DOHH2 (cell line): ENCODE measurements at regions not wholly inside any gene's neighbourhood (a gene's known extent, or its start where the extent isn't known, plus 50 kb on each side); places are given as distances from the start of the nearest gene placed in this dataset.

ENCODE experiments used
- H3F3A ChIP-seq: fragments of 200-600 bp; sonication (generic), shearing (Covaris generic); 2 replicates; pipeline ENCODE4 v1.6.0; 2016; ENCODE audit warnings: antibody characterized with exemption, mild to moderate bottlenecking; ENCODE audit not compliant: control insufficient read depth, insufficient read depth
- H3K27ac ChIP-seq: fragments of 200-600 bp; sonication (generic); 2 replicates; pipeline ENCODE4 v1.5.1; 2014; ENCODE audit warnings: low read depth, mild to moderate bottlenecking, low read length, moderate library complexity
- H3K27me3 ChIP-seq: fragments of 200-600 bp; sonication (generic); 2 replicates; pipeline ENCODE4 v1.6.1; 2014; ENCODE audit warnings: mild to moderate bottlenecking, low read length, mixed read lengths; ENCODE audit not compliant: control insufficient read depth
- H3K36me3 ChIP-seq: fragments of 200-600 bp; sonication (generic); 2 replicates; pipeline ENCODE4 v1.6.1; 2014; ENCODE audit warnings: mild to moderate bottlenecking, low read length, moderate library complexity, mixed read lengths; ENCODE audit not compliant: control insufficient read depth
- H3K4me1 ChIP-seq: fragments of 200-600 bp; sonication (generic); 2 replicates; pipeline ENCODE4 v1.6.1; 2014; ENCODE audit warnings: mild to moderate bottlenecking, low read length, mixed read lengths; ENCODE audit not compliant: control insufficient read depth
- H3K4me2 ChIP-seq: fragments of 200-600 bp; sonication (generic); 2 replicates; pipeline ENCODE4 v1.6.0; 2014; ENCODE audit warnings: mild to moderate bottlenecking, low read length, moderate library complexity
- H3K4me3 ChIP-seq: fragments of 200-600 bp; sonication (generic); 2 replicates; pipeline ENCODE4 v1.5.1; 2014; ENCODE audit warnings: mild to moderate bottlenecking, low read length, mixed read lengths
- H3K79me2 ChIP-seq: fragments of 200-600 bp; sonication (generic); 2 replicates; pipeline ENCODE4 v1.6.1; 2014; ENCODE audit warnings: mild to moderate bottlenecking, low read length, mixed read lengths; ENCODE audit not compliant: control insufficient read depth
- H3K9me2 ChIP-seq: fragments of 200-600 bp; sonication (generic); replicated peaks from 2 replicates; pipeline ENCODE4 v1.6.1; 2014; ENCODE audit warnings: mild to moderate bottlenecking, low read length, mixed read lengths; ENCODE audit not compliant: control insufficient read depth
- H3K9me3 ChIP-seq: fragments of 200-600 bp; sonication (generic); 2 replicates; pipeline ENCODE4 v1.6.1; 2014; ENCODE audit warnings: antibody characterized with exemption, low read length, mixed read lengths; ENCODE audit not compliant: control insufficient read depth, insufficient read depth
- H4K20me1 ChIP-seq: fragments of 200-600 bp; sonication (generic); 2 replicates; pipeline ENCODE4 v1.6.0; 2014; ENCODE audit warnings: low read depth, mild to moderate bottlenecking, antibody characterized with exemption, low read length, moderate library complexity; ENCODE audit not compliant: control insufficient read depth, insufficient read depth
- EZH2phosphoT487 ChIP-seq: fragments of 200-600 bp; sonication (generic); IDR thresholded peaks from 2 replicates; pipeline ENCODE4 v1.6.1; 2017; ENCODE audit warnings: borderline replicate concordance, mild to moderate bottlenecking, antibody characterized with exemption, low read length, moderate library complexity, mixed read lengths
- TF ChIP-seq, protein P1 (sequence below): fragments of 200-600 bp; sonication (generic); IDR thresholded peaks from one replicate; pipeline ENCODE4 v1.5.1; 2014; ENCODE audit warnings: antibody characterized with exemption, mild to moderate bottlenecking, low read depth, low read length; ENCODE audit not compliant: poor library complexity, severe bottlenecking

DNA sequence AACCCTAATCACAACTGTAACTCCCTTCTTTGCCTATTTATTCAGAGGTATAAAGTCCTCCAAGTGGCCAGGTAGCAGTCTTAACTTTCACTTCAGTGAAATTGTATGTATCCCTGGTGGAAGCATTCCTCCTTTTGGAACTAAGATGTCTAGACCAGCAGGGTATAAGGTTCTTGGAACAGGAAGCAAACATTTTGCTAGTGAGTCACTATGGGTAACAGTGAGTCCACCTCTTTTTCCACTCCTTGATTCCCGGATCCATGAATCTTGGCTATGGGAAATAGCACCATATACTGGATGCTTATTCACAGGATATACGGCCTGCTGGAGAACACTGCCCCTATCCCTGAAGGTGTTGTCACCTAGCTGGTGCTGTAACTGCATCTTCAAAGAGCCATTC is 80.2 kb downstream of the KCNA5 start:
- no peak overlapping the region for H3K4me2 ChIP-seq
- H3K9me2 ChIP-seq = no peaks in the 10 kb centered on the region
- no peaks in the 10 kb centered on the region for H3K36me3 ChIP-seq
- no peaks in the 10 kb centered on the region for H3F3A ChIP-seq
- 0 out of 2 replicates have a peak, but pooled peaks cover 3% of the 10 kb centered on the region for H3K27me3 ChIP-seq
- H3K4me3 ChIP-seq = no peak overlapping the region
- TF ChIP-seq, protein P1, sequence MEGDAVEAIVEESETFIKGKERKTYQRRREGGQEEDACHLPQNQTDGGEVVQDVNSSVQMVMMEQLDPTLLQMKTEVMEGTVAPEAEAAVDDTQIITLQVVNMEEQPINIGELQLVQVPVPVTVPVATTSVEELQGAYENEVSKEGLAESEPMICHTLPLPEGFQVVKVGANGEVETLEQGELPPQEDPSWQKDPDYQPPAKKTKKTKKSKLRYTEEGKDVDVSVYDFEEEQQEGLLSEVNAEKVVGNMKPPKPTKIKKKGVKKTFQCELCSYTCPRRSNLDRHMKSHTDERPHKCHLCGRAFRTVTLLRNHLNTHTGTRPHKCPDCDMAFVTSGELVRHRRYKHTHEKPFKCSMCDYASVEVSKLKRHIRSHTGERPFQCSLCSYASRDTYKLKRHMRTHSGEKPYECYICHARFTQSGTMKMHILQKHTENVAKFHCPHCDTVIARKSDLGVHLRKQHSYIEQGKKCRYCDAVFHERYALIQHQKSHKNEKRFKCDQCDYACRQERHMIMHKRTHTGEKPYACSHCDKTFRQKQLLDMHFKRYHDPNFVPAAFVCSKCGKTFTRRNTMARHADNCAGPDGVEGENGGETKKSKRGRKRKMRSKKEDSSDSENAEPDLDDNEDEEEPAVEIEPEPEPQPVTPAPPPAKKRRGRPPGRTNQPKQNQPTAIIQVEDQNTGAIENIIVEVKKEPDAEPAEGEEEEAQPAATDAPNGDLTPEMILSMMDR = no peak
- no peak for TF ChIP-seq EZH2phosphoT487
- no peaks in the 10 kb centered on the region for H3K9me3 ChIP-seq
- no peak overlapping the region for H3K27ac ChIP-seq
- no peaks in the 10 kb centered on the region for H4K20me1 ChIP-seq
- no peaks in the 10 kb centered on the region for H3K4me1 ChIP-seq
- H3K79me2 ChIP-seq = no peaks in the 10 kb centered on the region

DNA sequence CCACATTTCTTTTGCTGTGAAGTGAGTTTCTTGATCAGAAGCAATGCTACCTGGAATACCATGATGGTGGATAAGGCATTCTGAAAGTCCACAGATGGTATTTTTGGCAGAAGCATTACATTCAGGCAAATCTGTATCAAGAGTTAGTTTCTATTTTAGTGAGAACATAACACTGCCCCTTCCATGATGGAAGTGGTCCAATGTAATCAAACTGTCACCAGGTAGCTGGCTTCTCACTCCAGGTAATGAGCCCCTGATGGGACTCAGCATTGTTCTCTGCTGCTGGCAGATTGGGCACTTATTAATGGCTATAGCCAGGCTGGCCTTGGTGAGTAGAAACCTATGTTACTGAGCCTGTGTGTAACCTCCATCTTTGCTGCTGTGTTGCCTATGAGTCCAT is 80.7 kb downstream of the KCNA5 start:
- H3F3A ChIP-seq = no peaks in the 10 kb centered on the region
- H3K36me3 ChIP-seq = no peaks in the 10 kb centered on the region
- H4K20me1 ChIP-seq = no peaks in the 10 kb centered on the region
- 0 out of 2 replicates have a peak, but pooled peaks cover 3% of the 10 kb centered on the region for H3K27me3 ChIP-seq
- no peaks in the 10 kb centered on the region for H3K4me1 ChIP-seq
- no peak overlapping the region for H3K4me3 ChIP-seq
- no peaks in the 10 kb centered on the region for H3K79me2 ChIP-seq
- H3K27ac ChIP-seq = no peak overlapping the region
- H3K9me2 ChIP-seq = no peaks in the 10 kb centered on the region
- TF ChIP-seq EZH2phosphoT487 = no peak
- TF ChIP-seq, protein P1 = no peak
- no peak overlapping the region for H3K4me2 ChIP-seq
- H3K9me3 ChIP-seq = no peaks in the 10 kb centered on the region

DNA sequence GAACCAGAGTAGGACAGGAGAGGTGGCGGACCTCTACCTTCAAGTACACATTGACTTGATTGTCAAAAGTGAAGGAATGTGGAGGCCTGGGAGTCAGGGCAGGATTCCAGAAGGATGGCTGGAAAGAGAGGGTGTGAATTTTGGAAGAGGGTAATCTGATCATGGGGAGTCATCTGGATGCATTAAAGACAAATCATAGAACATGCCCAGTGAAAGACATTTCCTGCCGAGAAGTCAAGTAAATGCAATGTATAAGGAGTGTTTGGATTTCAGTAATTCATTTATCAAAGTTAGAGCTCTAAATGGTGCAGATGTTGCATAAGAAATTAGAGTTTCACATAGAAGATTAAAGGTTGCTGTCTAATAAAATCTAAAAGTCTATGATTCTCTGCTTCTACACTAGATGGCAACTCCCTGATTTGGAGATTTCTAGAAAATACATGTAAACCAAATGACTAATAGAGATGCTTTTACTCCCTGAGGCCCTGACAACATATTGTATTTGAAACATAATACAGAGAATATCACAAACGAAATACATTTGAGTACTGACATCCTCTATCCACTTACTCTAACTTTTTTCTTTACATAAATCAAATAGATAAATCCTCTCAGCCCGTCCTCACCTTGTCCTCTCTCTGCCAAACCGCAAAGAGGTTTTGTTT is 91.3 kb downstream of the KCNA5 start:
- H3K27ac ChIP-seq = no peak overlapping the region
- no peak for TF ChIP-seq EZH2phosphoT487
- TF ChIP-seq, protein P1 = no peak

More for the DNA sequence above, 91.3 kb downstream of the KCNA5 start:
- Histone ChIP-seq H3K4me3 (no peak overlapping the region), H3F3A (no peaks in the 10 kb centered on the region), H3K79me2 (no peaks in the 10 kb centered on the region), H3K4me1 (no peaks in the 10 kb centered on the region), H3K36me3 (no peaks in the 10 kb centered on the region), H3K4me2 (no peak overlapping the region), H3K9me3 (0 out of 2 replicates have a peak, but pooled peaks cover 2% of the 10 kb centered on the region), H3K27me3 (peaks cover 4% of the 10 kb centered on the region), H4K20me1 (no peaks in the 10 kb centered on the region), H3K9me2 (no peaks in the 10 kb centered on the region)
